ENCODE measurements at regions not wholly inside any gene's neighbourhood (a gene's known extent, or its start where the extent isn't known, plus 50 kb on each side); places are given as distances from the start of the nearest gene placed in this dataset.
"Not testable (repeated sequence)": the region's sequence is repeated elsewhere in the genome, so short reads cannot be mapped to it uniquely, and the experiment has no call there.

- H3K4me3 ChIP-seq, result no peak overlapping the region
- peaks cover 0 to 9% of the 10 kb centered on the region in 2 donors for H3K4me1 ChIP-seq (replicated peaks in 1 of 2)
- no peak for ATAC-seq (replicated peaks in 6 of 8)
- WGBS, 10 experiments, result 66 to 100% (median 93%) methylated on average over 1 to 2 of the region's 2 CpGs; no CpG with 5 or more reads in 1 of the 10 experiments
- no peak overlapping the region for H3K27ac ChIP-seq
- in situ Hi-C loops (cut with MboI; ENCODE audit: low pct_unique_long_range_greater_than_20kb in 2 of 9, low sequenced_read_pairs in 9 of 9, unreplicated experiment in 9 of 9), result no loop called here
These were observed 247.0 kb upstream of the LYPLAL1 start for GRCh38 chr1:218926631-218927030.

- Histone ChIP-seq H3K4me3 (no peak overlapping the region), H3K4me1 (replicated peaks in 1 of 2) (peaks cover 0 to 9% of the 10 kb centered on the region in 2 donors), H3K27ac (no peak overlapping the region)
- ATAC-seq (replicated peaks in 6 of 8), result no peak
- WGBS, 10 experiments, result 56 to 100% (median 93%) methylated on average over 1 to 3 of the region's 3 CpGs; no CpG with 5 or more reads in 4 of the 10 experiments
- in situ Hi-C loops (cut with MboI; ENCODE audit: low pct_unique_long_range_greater_than_20kb in 2 of 9, low sequenced_read_pairs in 9 of 9, unreplicated experiment in 9 of 9), result no loop called here
These were observed 243.7 kb upstream of the LYPLAL1 start for GRCh38 chr1:218930000-218930399.

- in situ Hi-C loops (cut with MboI; ENCODE audit: low pct_unique_long_range_greater_than_20kb in 2 of 9, low sequenced_read_pairs in 9 of 9, unreplicated experiment in 9 of 9), result no loop called here
- no peak overlapping the region for H3K4me3 ChIP-seq
- WGBS, 10 experiments, result 43 to 97% (median 83%) methylated on average over 1 to 8 of the region's 8 CpGs
- no peak for ATAC-seq (replicated peaks in 6 of 8)
- H3K4me1 ChIP-seq (replicated peaks in 1 of 2), result peaks cover 0 to 4% of the 10 kb centered on the region in 2 donors
- no peak overlapping the region for H3K27ac ChIP-seq
These were observed 243.0 kb upstream of the LYPLAL1 start for GRCh38 chr1:218930472-218931241.

- 30 to 100% (median 69%) methylated on average over 1 to 2 of the region's 2 CpGs for WGBS, 10 experiments
- in situ Hi-C loops (cut with MboI; ENCODE audit: low pct_unique_long_range_greater_than_20kb in 2 of 9, low sequenced_read_pairs in 9 of 9, unreplicated experiment in 9 of 9), result no loop called here
- Histone ChIP-seq H3K4me1 (replicated peaks in 1 of 2) (no peaks in the 10 kb centered on the region), H3K4me3 (no peak overlapping the region), H3K27ac (no peak overlapping the region)
- no peak for ATAC-seq (replicated peaks in 6 of 8)
These were observed 242.4 kb upstream of the LYPLAL1 start for GRCh38 chr1:218931324-218931723.

GRCh38 chr1:218933513-218933912 is 240.2 kb upstream of the LYPLAL1 start:
- WGBS, 10 experiments, result 0 to 25% (median 0%) methylated on average over 1 of the region's 1 CpG; no CpG with 5 or more reads in 1 of the 10 experiments
- Histone ChIP-seq H3K4me1 (replicated peaks in 1 of 2) (no peaks in the 10 kb centered on the region), H3K4me3 (no peak overlapping the region), H3K27ac (no peak overlapping the region)
- ATAC-seq (replicated peaks in 6 of 8), result peak in 3 of 8 experiments; percentile 11 to 68 (median 68)
- in situ Hi-C loops (cut with MboI; ENCODE audit: low pct_unique_long_range_greater_than_20kb in 2 of 9, low sequenced_read_pairs in 9 of 9, unreplicated experiment in 9 of 9), result no loop called here

GRCh38 chr1:218935408-218935807 is 238.3 kb upstream of the LYPLAL1 start:
- H3K4me3 ChIP-seq; H3K4me1 ChIP-seq (replicated peaks in 1 of 2); in situ Hi-C loops (cut with MboI; ENCODE audit: low pct_unique_long_range_greater_than_20kb in 2 of 9, low sequenced_read_pairs in 9 of 9, unreplicated experiment in 9 of 9); ATAC-seq (replicated peaks in 6 of 8); H3K27ac ChIP-seq: not testable (repeated sequence)
- WGBS, 10 experiments, result 38 to 100% (median 84%) methylated on average over 1 to 2 of the region's 2 CpGs

- Histone ChIP-seq H3K4me1 (replicated peaks in 1 of 2) (no peaks in the 10 kb centered on the region), H3K4me3 (no peak overlapping the region), H3K27ac (no peak overlapping the region)
- in situ Hi-C loops (cut with MboI; ENCODE audit: low pct_unique_long_range_greater_than_20kb in 2 of 9, low sequenced_read_pairs in 9 of 9, unreplicated experiment in 9 of 9), result no loop called here
- ATAC-seq (replicated peaks in 6 of 8), result no peak
- WGBS, 10 experiments, result 0 to 100% (median 0%) methylated on average over 1 of the region's 1 CpG; no CpG with 5 or more reads in 3 of the 10 experiments
These were observed 235.4 kb upstream of the LYPLAL1 start for GRCh38 chr1:218938259-218938658.

- H3K27ac ChIP-seq, result no peak overlapping the region
- no peak for ATAC-seq (replicated peaks in 6 of 8)
- in situ Hi-C loops (cut with MboI; ENCODE audit: low pct_unique_long_range_greater_than_20kb in 2 of 9, low sequenced_read_pairs in 9 of 9, unreplicated experiment in 9 of 9), result no loop called here
- no peak overlapping the region for H3K4me3 ChIP-seq
- 24 to 84% (median 68%) methylated on average over 3 of the region's 3 CpGs for WGBS, 10 experiments
- H3K4me1 ChIP-seq (replicated peaks in 1 of 2), result no peaks in the 10 kb centered on the region
These were observed 234.6 kb upstream of the LYPLAL1 start for GRCh38 chr1:218939095-218939494.

GRCh38 chr1:218942431-218942830 is 231.2 kb upstream of the LYPLAL1 start:
- WGBS, 10 experiments, result 0 to 90% (median 46%) methylated on average over 1 to 5 of the region's 5 CpGs; no CpG with 5 or more reads in 2 of the 10 experiments
- H3K27ac ChIP-seq, result no peak overlapping the region
- peak in 2 of 8 experiments; percentile 61 to 86 for ATAC-seq (replicated peaks in 6 of 8)
- in situ Hi-C loops (cut with MboI; ENCODE audit: low pct_unique_long_range_greater_than_20kb in 2 of 9, low sequenced_read_pairs in 9 of 9, unreplicated experiment in 9 of 9), result no loop called here
- H3K4me3 ChIP-seq, result no peak overlapping the region
- no peaks in the 10 kb centered on the region for H3K4me1 ChIP-seq (replicated peaks in 1 of 2)

GRCh38 chr1:218943371-218943770 is 230.3 kb upstream of the LYPLAL1 start:
- Histone ChIP-seq H3K4me3 (no peak overlapping the region), H3K27ac (no peak overlapping the region), H3K4me1 (replicated peaks in 1 of 2) (no peaks in the 10 kb centered on the region)
- 78 to 100% (median 98%) methylated on average over 2 of the region's 2 CpGs for WGBS, 10 experiments
- in situ Hi-C loops (cut with MboI; ENCODE audit: low pct_unique_long_range_greater_than_20kb in 2 of 9, low sequenced_read_pairs in 9 of 9, unreplicated experiment in 9 of 9), result no loop called here
- no peak for ATAC-seq (replicated peaks in 6 of 8)

GRCh38 chr1:218945050-218945449 is 228.6 kb upstream of the LYPLAL1 start:
- peak in 3 of 8 experiments; percentile 46 to 63 (median 60) for ATAC-seq (replicated peaks in 6 of 8)
- Histone ChIP-seq H3K4me3 (no peak overlapping the region), H3K4me1 (replicated peaks in 1 of 2) (no peaks in the 10 kb centered on the region), H3K27ac (no peak overlapping the region)
- in situ Hi-C loops (cut with MboI; ENCODE audit: low pct_unique_long_range_greater_than_20kb in 2 of 9, low sequenced_read_pairs in 9 of 9, unreplicated experiment in 9 of 9), result no loop called here
- WGBS, 10 experiments, result 67 to 100% (median 88%) methylated on average over 1 of the region's 1 CpG; no CpG with 5 or more reads in 1 of the 10 experiments

GRCh38 chr1:218946147-218946546 is 227.5 kb upstream of the LYPLAL1 start:
- no peak overlapping the region for H3K4me3 ChIP-seq
- WGBS, 10 experiments, result 40 to 95% (median 82%) methylated on average over 2 of the region's 2 CpGs; no CpG with 5 or more reads in 3 of the 10 experiments
- in situ Hi-C loops (cut with MboI; ENCODE audit: low pct_unique_long_range_greater_than_20kb in 2 of 9, low sequenced_read_pairs in 9 of 9, unreplicated experiment in 9 of 9), result no loop called here
- H3K4me1 ChIP-seq (replicated peaks in 1 of 2), result no peaks in the 10 kb centered on the region
- H3K27ac ChIP-seq, result no peak overlapping the region
- ATAC-seq (replicated peaks in 6 of 8), result no peak

GRCh38 chr1:218948446-218948845 is 225.2 kb upstream of the LYPLAL1 start:
- WGBS, 10 experiments, result 57 to 97% (median 86%) methylated on average over 2 to 6 of the region's 6 CpGs
- H3K27ac ChIP-seq, result no peak overlapping the region
- H3K4me1 ChIP-seq (replicated peaks in 1 of 2), result no peaks in the 10 kb centered on the region
- no peak for ATAC-seq (replicated peaks in 6 of 8)
- in situ Hi-C loops (cut with MboI; ENCODE audit: low pct_unique_long_range_greater_than_20kb in 2 of 9, low sequenced_read_pairs in 9 of 9, unreplicated experiment in 9 of 9), result no loop called here
- H3K4me3 ChIP-seq, result no peak overlapping the region

GRCh38 chr1:218953386-218953785 is 220.3 kb upstream of the LYPLAL1 start:
- in situ Hi-C loops (cut with MboI; ENCODE audit: low pct_unique_long_range_greater_than_20kb in 2 of 9, low sequenced_read_pairs in 9 of 9, unreplicated experiment in 9 of 9), result no loop called here
- no peak overlapping the region for H3K27ac ChIP-seq
- no peaks in the 10 kb centered on the region for H3K4me1 ChIP-seq (replicated peaks in 1 of 2)
- H3K4me3 ChIP-seq, result no peak overlapping the region
- ATAC-seq (replicated peaks in 6 of 8), result no peak
- 0 to 100% (median 75%) methylated on average over 1 of the region's 1 CpG; no CpG with 5 or more reads in 1 of the 10 experiments for WGBS, 10 experiments

Data from motor neuron (in vitro differentiated cells).